Ascending aorta (tissue), 2 donors: ENCODE measurements at regions not wholly inside any gene's neighbourhood (a gene's known extent, or its start where the extent isn't known, plus 50 kb on each side); places are given as distances from the start of the nearest gene placed in this dataset.

Source experiments
- DNase-seq, 2 donors: peaks; one replicate each; pipeline ENCODE4 v3.0.0-alpha.2; 2019; ENCODE audit warnings: low spot score in 2 of 2
- H3K27ac ChIP-seq, 2 donors: fragments of 200-600 bp; sonication (generic); one replicate each; pipeline ENCODE4 v1.5.1; 2016 to 2017; ENCODE audit warnings: mild to moderate bottlenecking in 1 of 2
- H3K27me3 ChIP-seq: fragments of 200-600 bp; sonication (generic); one replicate; pipeline ENCODE4 v1.5.1; 2017
- H3K36me3 ChIP-seq, 2 donors: fragments of 200-600 bp; sonication (generic); one replicate each; pipeline ENCODE4 v1.5.1; 2016
- H3K4me1 ChIP-seq, 2 donors: fragments of 200-600 bp; sonication (generic); one replicate each; pipeline ENCODE4 v1.5.1; 2016 to 2017; ENCODE audit warnings: mild to moderate bottlenecking in 1 of 2
- H3K4me3 ChIP-seq, 2 donors: fragments of 200-600 bp; sonication (generic); one replicate each; pipeline ENCODE4 v1.5.1; 2016 to 2017; ENCODE audit warnings: mild to moderate bottlenecking in 1 of 2
- H3K9me3 ChIP-seq, 2 donors: fragments of 200-600 bp; sonication (generic); one replicate each; pipeline ENCODE4 v1.5.1; 2016
- intact Hi-C: fragments of 100-400 bp; cut with DNase I; formaldehyde crosslinking; loops from one replicate; pipeline ENCODE4 v1.15.1; 2023
- TF ChIP-seq, protein P1 (sequence below), 3 experiments: fragments of 200-600 bp in 2 of 3; fragments of 450-650 bp in 1 of 3; sonication (generic) in 2 of 3; IDR thresholded peaks; one replicate each; pipeline ENCODE4 v1.5.1; 2016 to 2019; ENCODE audit warnings: antibody characterized with exemption in 3 of 3, mild to moderate bottlenecking in 1 of 3, moderate library complexity in 1 of 3

DNA sequence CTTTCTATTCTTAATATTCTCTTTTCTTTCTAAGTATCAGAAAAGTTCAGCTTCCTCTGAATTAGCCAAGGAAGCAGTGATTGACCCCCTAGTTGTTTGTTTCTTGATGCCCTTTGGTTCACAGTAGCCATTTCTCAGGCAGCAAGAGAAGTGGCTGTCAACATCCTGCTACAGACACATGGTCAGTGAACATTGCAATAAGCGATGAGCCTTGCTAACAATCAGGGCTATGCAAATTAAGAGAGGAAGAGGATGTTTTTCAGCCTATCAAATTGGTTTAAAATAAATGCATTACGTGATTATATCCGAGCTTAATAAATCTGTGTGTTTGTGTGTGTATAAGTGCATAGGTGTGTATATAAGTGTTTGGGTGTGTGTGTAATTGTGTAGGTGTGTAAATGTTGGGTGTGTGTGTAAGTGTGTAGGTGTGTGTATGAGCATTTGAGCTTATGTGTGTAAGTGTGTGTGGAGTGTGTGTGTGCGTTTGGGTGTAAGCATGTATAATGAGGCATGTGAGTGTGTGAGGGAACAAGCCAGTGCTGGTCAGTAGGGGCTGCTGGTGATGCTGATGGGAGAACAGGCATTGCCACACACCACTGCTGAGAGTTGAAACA is 78.1 kb upstream of the XCR1 start:
- Histone ChIP-seq H3K27me3 (no peaks in the 10 kb centered on the region), H3K27ac (no peak overlapping the region), H3K9me3 (no peaks in the 10 kb centered on the region), H3K36me3 (no peaks in the 10 kb centered on the region), H3K4me3 (no peak overlapping the region), H3K4me1 (no peaks in the 10 kb centered on the region)
- TF ChIP-seq, protein P1, sequence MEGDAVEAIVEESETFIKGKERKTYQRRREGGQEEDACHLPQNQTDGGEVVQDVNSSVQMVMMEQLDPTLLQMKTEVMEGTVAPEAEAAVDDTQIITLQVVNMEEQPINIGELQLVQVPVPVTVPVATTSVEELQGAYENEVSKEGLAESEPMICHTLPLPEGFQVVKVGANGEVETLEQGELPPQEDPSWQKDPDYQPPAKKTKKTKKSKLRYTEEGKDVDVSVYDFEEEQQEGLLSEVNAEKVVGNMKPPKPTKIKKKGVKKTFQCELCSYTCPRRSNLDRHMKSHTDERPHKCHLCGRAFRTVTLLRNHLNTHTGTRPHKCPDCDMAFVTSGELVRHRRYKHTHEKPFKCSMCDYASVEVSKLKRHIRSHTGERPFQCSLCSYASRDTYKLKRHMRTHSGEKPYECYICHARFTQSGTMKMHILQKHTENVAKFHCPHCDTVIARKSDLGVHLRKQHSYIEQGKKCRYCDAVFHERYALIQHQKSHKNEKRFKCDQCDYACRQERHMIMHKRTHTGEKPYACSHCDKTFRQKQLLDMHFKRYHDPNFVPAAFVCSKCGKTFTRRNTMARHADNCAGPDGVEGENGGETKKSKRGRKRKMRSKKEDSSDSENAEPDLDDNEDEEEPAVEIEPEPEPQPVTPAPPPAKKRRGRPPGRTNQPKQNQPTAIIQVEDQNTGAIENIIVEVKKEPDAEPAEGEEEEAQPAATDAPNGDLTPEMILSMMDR (IDR thresholded peaks at IDR 0.05), result no peak
- intact Hi-C loops, result no loop called here
- no peak for DNase-seq

DNA sequence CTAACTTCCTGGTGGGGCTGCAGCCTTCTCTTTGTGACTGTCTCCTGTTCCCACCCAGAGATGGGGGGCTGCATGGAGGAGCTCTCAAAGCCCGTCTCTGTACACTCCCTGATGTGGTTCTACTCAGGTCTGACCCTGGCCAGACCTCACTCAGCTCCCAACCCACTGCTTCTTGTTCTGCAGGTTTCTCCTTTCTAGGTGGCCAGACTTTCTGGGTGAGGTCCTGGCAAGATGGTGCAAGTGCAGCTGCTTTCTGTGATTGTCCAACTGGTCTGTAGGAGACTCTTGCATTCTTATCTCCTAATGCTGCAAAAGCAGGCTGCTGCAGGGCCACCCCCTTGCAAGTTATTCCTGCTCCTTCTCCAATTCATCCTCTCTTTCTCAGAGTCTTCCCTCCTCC is 77.4 kb upstream of the XCR1 start:
- Histone ChIP-seq H3K27ac (no peak overlapping the region), H3K27me3 (no peaks in the 10 kb centered on the region), H3K4me1 (no peaks in the 10 kb centered on the region), H3K9me3 (no peaks in the 10 kb centered on the region), H3K4me3 (no peak overlapping the region), H3K36me3 (no peaks in the 10 kb centered on the region)
- DNase-seq, result no peak
- intact Hi-C loops, result no loop called here
- TF ChIP-seq, protein P1 (IDR thresholded peaks at IDR 0.05), result no peak

GRCh38 chr3:46102780-46103130 is 75.5 kb upstream of the XCR1 start:
- Histone ChIP-seq H3K9me3 (no peaks in the 10 kb centered on the region), H3K36me3 (no peaks in the 10 kb centered on the region), H3K4me3 (no peak overlapping the region), H3K27me3 (no peaks in the 10 kb centered on the region), H3K27ac (no peak overlapping the region), H3K4me1 (no peaks in the 10 kb centered on the region)
- TF ChIP-seq, protein P1 (IDR thresholded peaks at IDR 0.05), result no peak
- intact Hi-C loops, result no loop called here
- no peak for DNase-seq

- Histone ChIP-seq H3K4me3 (no peak overlapping the region), H3K36me3 (no peaks in the 10 kb centered on the region), H3K4me1 (no peaks in the 10 kb centered on the region), H3K9me3 (no peaks in the 10 kb centered on the region), H3K27me3 (no peaks in the 10 kb centered on the region), H3K27ac (no peak overlapping the region)
- DNase-seq, result no peak
- TF ChIP-seq, protein P1 (IDR thresholded peaks at IDR 0.05), result no peak
- intact Hi-C loops, result no loop called here
Observed at GRCh38 chr3:46102059-46102779, 74.9 kb upstream of the XCR1 start.

- Histone ChIP-seq H3K27me3 (no peaks in the 10 kb centered on the region), H3K4me3 (no peak overlapping the region), H3K4me1 (no peaks in the 10 kb centered on the region), H3K36me3 (no peaks in the 10 kb centered on the region), H3K27ac (no peak overlapping the region), H3K9me3 (no peaks in the 10 kb centered on the region)
- intact Hi-C loops, result no loop called here
- TF ChIP-seq, protein P1 (IDR thresholded peaks at IDR 0.05), result no peak
- DNase-seq, result peak in 1 of 2 donors; percentile 70
Observed at GRCh38 chr3:46100812-46101211, 73.5 kb upstream of the XCR1 start.
